ENCODE measurements at regions not wholly inside any gene's neighbourhood (a gene's known extent, or its start where the extent isn't known, plus 50 kb on each side); places are given as distances from the start of the nearest gene placed in this dataset.
A peak's percentile ranks its signal among the peaks of the same experiment; 100 is the strongest.

DNA sequence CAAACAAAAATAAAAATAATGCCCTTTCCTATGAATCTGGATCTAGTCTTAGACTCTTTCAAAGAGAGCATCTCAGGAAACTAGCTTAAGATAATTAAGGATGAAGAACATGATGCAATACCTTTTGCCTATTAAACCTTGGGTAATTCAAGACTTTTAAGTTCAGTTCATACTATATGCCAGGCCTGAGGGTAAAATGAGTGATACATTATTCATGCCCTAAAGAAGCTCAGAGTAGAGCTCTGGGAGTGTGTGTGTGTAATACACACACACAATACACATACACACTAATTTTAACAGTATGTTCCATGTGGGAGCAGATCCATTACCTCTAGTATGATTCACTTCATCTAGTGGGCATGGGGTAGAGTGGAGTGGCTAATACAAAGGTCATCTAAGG lies 651.4 kb upstream of the CHORDC1 start:
- intact Hi-C loops (cut with micrococcal nuclease; ENCODE audit: unreplicated experiment) = no loop called here

DNA sequence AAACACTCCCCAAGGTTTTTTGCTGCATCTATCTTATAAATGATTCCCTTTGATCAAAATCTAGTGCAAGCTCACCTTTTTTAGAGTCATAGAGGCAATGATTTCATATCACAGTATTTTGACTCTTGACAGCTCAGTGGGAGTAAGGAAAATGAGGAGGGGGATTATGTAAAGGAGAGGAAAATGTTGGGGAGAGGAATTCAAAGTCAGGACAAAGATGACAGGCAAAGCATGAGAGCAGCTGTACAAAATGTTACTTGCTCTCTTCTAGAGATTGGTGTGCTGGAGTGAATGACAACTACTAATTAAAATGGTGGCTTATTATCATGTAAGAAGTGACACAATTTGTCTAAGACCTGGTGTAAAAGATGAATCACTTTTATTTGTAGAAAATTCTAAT lies 644.6 kb upstream of the CHORDC1 start:
- TF ChIP-seq, protein P1, sequence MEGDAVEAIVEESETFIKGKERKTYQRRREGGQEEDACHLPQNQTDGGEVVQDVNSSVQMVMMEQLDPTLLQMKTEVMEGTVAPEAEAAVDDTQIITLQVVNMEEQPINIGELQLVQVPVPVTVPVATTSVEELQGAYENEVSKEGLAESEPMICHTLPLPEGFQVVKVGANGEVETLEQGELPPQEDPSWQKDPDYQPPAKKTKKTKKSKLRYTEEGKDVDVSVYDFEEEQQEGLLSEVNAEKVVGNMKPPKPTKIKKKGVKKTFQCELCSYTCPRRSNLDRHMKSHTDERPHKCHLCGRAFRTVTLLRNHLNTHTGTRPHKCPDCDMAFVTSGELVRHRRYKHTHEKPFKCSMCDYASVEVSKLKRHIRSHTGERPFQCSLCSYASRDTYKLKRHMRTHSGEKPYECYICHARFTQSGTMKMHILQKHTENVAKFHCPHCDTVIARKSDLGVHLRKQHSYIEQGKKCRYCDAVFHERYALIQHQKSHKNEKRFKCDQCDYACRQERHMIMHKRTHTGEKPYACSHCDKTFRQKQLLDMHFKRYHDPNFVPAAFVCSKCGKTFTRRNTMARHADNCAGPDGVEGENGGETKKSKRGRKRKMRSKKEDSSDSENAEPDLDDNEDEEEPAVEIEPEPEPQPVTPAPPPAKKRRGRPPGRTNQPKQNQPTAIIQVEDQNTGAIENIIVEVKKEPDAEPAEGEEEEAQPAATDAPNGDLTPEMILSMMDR (conservative IDR thresholded peaks at IDR 0.05; ENCODE audit: low read depth, low read length) = no peak
- no peak for TF ChIP-seq EZH2 (IDR thresholded peaks at IDR 0.05; ENCODE audit: borderline replicate concordance, low read depth, low read length, poor library complexity, severe bottlenecking)
- H3K9me3 ChIP-seq (ENCODE audit: low read depth, low read length, poor library complexity, severe bottlenecking) = no peaks in the 10 kb centered on the region
- H3K36me3 ChIP-seq (ENCODE audit: insufficient read depth, low read length, poor library complexity, severe bottlenecking) = no peaks in the 10 kb centered on the region
- no peak overlapping the region for H3K4me3 ChIP-seq (ENCODE audit: low read depth, low read length, poor library complexity, severe bottlenecking)
- ChIA-PET POLR2A (ENCODE audit: low non-redundant PET) (no interaction called here), CTCF (no interaction called here)
- intact Hi-C loops (cut with micrococcal nuclease; ENCODE audit: unreplicated experiment) = no loop called here
- DNase-seq (ENCODE audit: low spot score) = no peak
- no peaks in the 10 kb centered on the region for H3K4me1 ChIP-seq (ENCODE audit: insufficient read depth, low read length, poor library complexity, severe bottlenecking)
- no peaks in the 10 kb centered on the region for H3K27me3 ChIP-seq (replicated peaks; ENCODE audit: insufficient read depth, low read depth, low read length, poor library complexity)
- BruUV-seq (replicated peaks) = no TSS peak
- no peak overlapping the region for H3K27ac ChIP-seq (ENCODE audit: low read depth, low read length, poor library complexity, severe bottlenecking)

More for the DNA sequence above, 651.4 kb upstream of the CHORDC1 start:
- no peak overlapping the region for H3K4me3 ChIP-seq (ENCODE audit: low read depth, low read length, poor library complexity, severe bottlenecking)
- no peak overlapping the region for H3K27ac ChIP-seq (ENCODE audit: low read depth, low read length, poor library complexity, severe bottlenecking)
- TF ChIP-seq, protein P1 (conservative IDR thresholded peaks at IDR 0.05; ENCODE audit: low read depth, low read length) = no peak
- TF ChIP-seq EZH2 (IDR thresholded peaks at IDR 0.05; ENCODE audit: borderline replicate concordance, low read depth, low read length, poor library complexity, severe bottlenecking) = no peak
- no peaks in the 10 kb centered on the region for H3K27me3 ChIP-seq (replicated peaks; ENCODE audit: insufficient read depth, low read depth, low read length, poor library complexity)
- peak; percentile 48 for DNase-seq (ENCODE audit: low spot score)
- POLR2A ChIA-PET (ENCODE audit: low non-redundant PET) = interaction anchor here (0.7 kb wide), 1 partner anchor 18 kb away, joined by 3 read pairs; no protein-coding TSS in a partner anchor
- H3K36me3 ChIP-seq (ENCODE audit: insufficient read depth, low read length, poor library complexity, severe bottlenecking) = no peaks in the 10 kb centered on the region
- H3K9me3 ChIP-seq (ENCODE audit: low read depth, low read length, poor library complexity, severe bottlenecking) = no peaks in the 10 kb centered on the region
- H3K4me1 ChIP-seq (ENCODE audit: insufficient read depth, low read length, poor library complexity, severe bottlenecking) = peaks cover 10% of the 10 kb centered on the region
- CTCF ChIA-PET = no interaction called here
- BruUV-seq (replicated peaks) = no TSS peak

DNA sequence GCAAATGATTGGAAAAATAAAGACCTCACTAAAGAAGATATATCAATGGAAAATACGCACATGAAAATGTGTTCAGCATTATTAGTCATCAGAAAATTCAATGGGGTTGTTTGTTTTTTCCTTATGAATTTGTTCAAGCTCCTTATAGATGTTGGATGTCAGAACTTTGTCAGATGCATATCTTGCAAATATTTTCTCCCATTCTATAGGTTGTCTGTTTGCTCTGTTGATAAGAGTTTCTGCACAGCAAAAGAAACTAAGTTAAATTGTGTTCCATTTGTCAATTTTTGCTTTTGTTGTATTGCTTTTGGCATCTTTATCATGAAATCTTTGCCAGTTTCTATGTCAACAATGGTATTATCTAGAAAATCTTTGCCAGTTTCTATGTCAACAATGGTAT lies 633.9 kb upstream of the CHORDC1 start:
- Histone ChIP-seq H3K4me1 (ENCODE audit: insufficient read depth, low read length, poor library complexity, severe bottlenecking) (no peaks in the 10 kb centered on the region), H3K27me3 (replicated peaks; ENCODE audit: insufficient read depth, low read depth, low read length, poor library complexity) (no peaks in the 10 kb centered on the region), H3K27ac (ENCODE audit: low read depth, low read length, poor library complexity, severe bottlenecking) (no peak overlapping the region), H3K36me3 (ENCODE audit: insufficient read depth, low read length, poor library complexity, severe bottlenecking) (no peaks in the 10 kb centered on the region), H3K9me3 (ENCODE audit: low read depth, low read length, poor library complexity, severe bottlenecking) (no peaks in the 10 kb centered on the region), H3K4me3 (ENCODE audit: low read depth, low read length, poor library complexity, severe bottlenecking) (no peak overlapping the region)
- CTCF ChIA-PET = no interaction called here
- intact Hi-C loops (cut with micrococcal nuclease; ENCODE audit: unreplicated experiment) = no loop called here
- DNase-seq (ENCODE audit: low spot score) = no peak
- TF ChIP-seq, protein P1 (conservative IDR thresholded peaks at IDR 0.05; ENCODE audit: low read depth, low read length) = no peak
- TF ChIP-seq EZH2 (IDR thresholded peaks at IDR 0.05; ENCODE audit: borderline replicate concordance, low read depth, low read length, poor library complexity, severe bottlenecking) = no peak
- BruUV-seq (replicated peaks) = no TSS peak
- POLR2A ChIA-PET (ENCODE audit: low non-redundant PET) = no interaction called here
